ENCODE measurements at regions not wholly inside any gene's neighbourhood (a gene's known extent, or its start where the extent isn't known, plus 50 kb on each side); places are given as distances from the start of the nearest gene placed in this dataset.
"Not testable (repeated sequence)": the region's sequence is repeated elsewhere in the genome, so short reads cannot be mapped to it uniquely, and the experiment has no call there.

DNA sequence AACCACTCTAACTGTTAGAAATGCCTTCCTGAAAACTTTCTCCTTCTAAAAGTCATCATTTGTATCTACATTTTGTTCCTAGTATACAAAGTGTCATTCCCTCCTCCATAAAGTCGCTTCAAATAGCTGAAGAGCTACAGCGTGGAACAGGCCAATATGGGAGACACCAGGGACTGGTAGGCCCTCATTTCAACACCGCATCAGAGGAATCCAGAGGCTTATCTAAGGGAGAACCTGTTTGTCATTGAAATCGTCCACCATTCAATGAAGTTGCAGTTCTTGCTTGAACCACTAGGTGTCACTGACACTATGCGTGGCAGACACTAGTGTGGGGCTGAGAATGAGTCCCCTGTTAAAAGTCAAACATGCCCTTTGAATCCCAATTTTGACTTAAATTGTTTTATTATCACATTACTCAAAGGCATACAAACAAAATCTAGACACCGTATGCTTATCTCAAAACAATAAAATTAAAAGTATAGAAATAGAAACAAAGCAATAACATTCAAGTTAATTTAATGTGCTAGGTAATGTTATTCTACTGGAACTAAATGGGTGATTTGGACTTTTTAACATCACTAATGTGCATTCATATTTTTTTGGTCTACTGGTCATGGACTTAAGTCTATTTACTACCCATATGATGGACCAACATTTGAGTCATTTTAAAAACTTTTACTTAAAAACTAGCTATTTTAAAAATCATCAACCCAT, 182.3 kb downstream of the FCRL5 start:
- H3K27me3 Mint-ChIP-seq (ENCODE audit: low read depth) = peaks cover 16% of the 10 kb centered on the region
- no peak overlapping the region for H3K4me3 Mint-ChIP-seq
- no peaks in the 10 kb centered on the region for H3K36me3 Mint-ChIP-seq (ENCODE audit: low read depth)
- no peaks in the 10 kb centered on the region for H3K4me1 Mint-ChIP-seq (ENCODE audit: low read depth)
- H3K9me3 Mint-ChIP-seq = no peaks in the 10 kb centered on the region
- H3K27ac Mint-ChIP-seq = no peak overlapping the region

DNA sequence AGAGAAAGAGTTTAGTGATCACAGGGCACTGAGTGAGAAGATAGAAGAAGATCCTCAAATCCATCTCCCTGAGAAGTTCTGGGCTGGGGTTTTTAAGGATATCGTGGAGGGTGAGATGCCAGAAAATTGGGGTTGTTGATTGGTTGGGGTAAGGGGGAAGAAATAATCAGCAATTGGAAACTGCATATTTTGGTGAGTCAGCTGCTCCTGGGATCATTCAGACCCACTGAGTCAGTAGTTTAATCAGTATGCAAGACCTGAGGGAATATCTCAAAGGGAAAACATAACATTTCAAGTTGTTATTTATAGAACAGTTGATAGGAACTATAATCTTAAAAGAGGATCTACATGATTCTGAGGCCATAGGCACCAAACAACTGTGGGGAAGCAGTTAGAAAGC, 183.4 kb downstream of the FCRL5 start:
- not testable (repeated sequence) for H3K9me3 Mint-ChIP-seq; H3K36me3 Mint-ChIP-seq (ENCODE audit: low read depth); H3K4me1 Mint-ChIP-seq (ENCODE audit: low read depth)

DNA sequence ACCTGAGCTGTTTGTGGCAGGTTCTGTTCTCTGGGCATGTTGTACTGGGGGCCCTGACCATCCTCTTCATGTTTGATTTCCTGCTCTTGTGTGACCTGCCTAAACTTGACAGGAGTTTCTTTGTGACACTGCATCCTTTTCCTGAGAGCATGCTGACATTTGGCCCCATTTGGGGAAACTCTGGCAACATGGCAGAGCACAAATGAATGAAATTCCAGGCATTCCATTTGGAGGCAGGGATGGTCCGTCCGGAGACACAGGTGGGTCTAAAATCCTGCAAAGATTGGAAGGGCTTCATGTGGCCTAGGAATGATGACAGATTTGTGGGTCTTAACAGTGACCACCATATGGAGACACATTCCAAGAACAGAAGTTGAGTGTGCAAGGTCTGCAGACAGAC, 184.0 kb downstream of the FCRL5 start:
- no peak overlapping the region for H3K27ac Mint-ChIP-seq
- H3K4me1 Mint-ChIP-seq (ENCODE audit: low read depth) = no peaks in the 10 kb centered on the region
- H3K36me3 Mint-ChIP-seq (ENCODE audit: low read depth) = no peaks in the 10 kb centered on the region
- no peaks in the 10 kb centered on the region for H3K9me3 Mint-ChIP-seq
- peaks cover 16% of the 10 kb centered on the region for H3K27me3 Mint-ChIP-seq (ENCODE audit: low read depth)
- no peak overlapping the region for H3K4me3 Mint-ChIP-seq

More for the DNA sequence above, 183.4 kb downstream of the FCRL5 start:
- H3K27me3 Mint-ChIP-seq (ENCODE audit: low read depth) = peaks cover 16% of the 10 kb centered on the region
- not testable (repeated sequence) for H3K4me3 Mint-ChIP-seq, H3K27ac Mint-ChIP-seq

DNA sequence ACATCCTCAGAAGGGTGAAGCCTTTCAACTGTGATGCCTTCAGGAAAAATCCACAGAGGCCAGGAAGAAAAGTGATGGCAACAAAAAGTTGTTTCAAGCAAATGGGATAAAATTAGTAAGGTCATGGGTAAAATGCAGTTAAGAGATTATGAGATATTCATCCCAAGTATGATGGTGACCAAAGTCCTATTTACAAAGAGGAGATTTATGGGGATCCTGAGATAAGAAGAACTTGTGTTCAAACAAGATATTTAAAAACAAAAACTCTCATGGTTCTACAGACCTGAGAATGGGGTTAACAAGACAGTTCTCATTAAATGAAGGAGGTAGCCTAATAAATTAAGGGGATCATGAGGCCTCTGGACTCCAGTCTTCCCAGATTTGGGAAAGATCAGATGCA, 184.4 kb downstream of the FCRL5 start:
- peaks cover 16% of the 10 kb centered on the region for H3K27me3 Mint-ChIP-seq (ENCODE audit: low read depth)
- no peaks in the 10 kb centered on the region for H3K36me3 Mint-ChIP-seq (ENCODE audit: low read depth)
- H3K9me3 Mint-ChIP-seq = no peaks in the 10 kb centered on the region
- H3K4me3 Mint-ChIP-seq = no peak overlapping the region
- H3K27ac Mint-ChIP-seq = no peak overlapping the region
- H3K4me1 Mint-ChIP-seq (ENCODE audit: low read depth) = no peaks in the 10 kb centered on the region

DNA sequence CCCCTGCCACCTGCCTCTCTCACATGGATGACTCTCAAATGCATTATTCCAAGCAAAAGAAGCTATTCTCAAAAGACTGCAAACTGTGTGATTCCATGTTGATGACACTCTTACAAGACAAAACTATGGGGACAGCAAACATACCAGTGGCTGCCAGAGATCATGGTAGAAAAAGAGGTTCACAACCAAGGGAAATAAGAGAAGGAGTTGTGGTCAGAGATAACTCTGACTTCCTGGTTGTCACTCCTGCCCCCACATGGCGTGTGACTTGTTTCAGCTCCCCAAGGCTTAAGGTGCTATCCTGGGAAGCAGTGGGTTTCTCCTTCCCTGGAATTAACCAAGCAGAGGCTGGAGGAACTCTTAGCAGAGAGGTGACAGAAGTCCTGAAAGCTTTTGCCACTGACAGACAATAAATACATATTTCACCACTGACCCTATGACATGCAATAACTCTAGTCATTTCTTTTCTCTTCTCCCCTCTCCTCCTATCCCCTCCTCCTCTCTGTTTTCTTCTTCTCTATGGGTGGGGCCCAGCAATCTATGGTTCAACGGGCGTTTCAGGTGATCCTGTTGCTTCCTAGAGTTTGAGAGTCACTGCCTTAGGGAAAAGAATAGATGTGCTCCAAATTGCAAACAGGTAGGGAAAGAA, 185.1 kb downstream of the FCRL5 start:
- Mint-ChIP-seq H3K27ac (no peak overlapping the region), H3K4me3 (no peak overlapping the region), H3K27me3 (ENCODE audit: low read depth) (peaks cover 16% of the 10 kb centered on the region), H3K4me1 (ENCODE audit: low read depth) (no peaks in the 10 kb centered on the region), H3K36me3 (ENCODE audit: low read depth) (no peaks in the 10 kb centered on the region), H3K9me3 (no peaks in the 10 kb centered on the region)

DNA sequence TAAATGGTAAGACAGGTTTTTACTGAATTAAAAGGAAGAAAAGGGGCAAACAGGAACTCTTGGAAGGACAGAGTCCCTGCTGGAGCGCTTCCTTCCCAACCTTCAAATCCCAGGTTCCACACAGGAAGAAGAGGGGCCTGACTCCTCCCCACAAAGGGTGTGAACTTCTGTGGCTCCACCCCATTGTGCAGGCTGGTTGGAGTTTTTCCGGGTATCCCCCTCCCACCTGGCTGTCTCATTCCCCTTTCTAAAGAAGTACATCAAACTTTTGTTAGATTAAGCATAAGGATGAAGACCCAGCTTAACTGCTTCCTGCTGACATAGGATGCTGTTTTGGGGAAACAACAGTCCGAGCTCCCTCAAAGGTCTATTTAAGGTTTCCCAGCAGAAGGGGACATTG, 187.7 kb downstream of the FCRL5 start:
- H3K4me1 Mint-ChIP-seq (ENCODE audit: low read depth) = no peaks in the 10 kb centered on the region
- H3K36me3 Mint-ChIP-seq (ENCODE audit: low read depth) = no peaks in the 10 kb centered on the region
- peaks cover 10% of the 10 kb centered on the region for H3K27me3 Mint-ChIP-seq (ENCODE audit: low read depth)
- no peak overlapping the region for H3K27ac Mint-ChIP-seq
- H3K9me3 Mint-ChIP-seq = no peaks in the 10 kb centered on the region
- no peak overlapping the region for H3K4me3 Mint-ChIP-seq

DNA sequence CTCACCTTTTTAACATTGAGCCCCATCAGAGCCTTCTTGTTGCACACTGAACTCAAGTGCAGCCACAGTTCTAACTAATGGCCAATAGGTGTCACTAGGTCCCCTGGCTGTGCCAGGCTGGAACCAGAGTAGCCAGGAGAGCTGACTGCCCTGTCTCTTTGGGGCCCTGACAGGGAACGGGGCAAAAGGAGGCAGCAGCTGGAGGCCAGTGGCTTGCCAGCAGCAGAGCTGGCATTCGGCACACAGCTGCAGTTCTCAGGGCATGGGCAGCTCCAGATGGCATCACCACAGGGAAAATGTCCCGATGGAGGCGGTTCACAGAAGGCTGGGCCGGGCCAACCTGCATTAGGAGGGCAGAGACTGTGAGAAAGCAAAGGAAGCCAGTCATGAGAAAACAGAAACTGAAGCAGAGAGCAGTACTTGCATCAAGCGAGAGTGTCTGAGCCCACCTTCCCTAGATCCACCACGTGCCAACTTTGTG, 188.6 kb downstream of the FCRL5 start:
- no peaks in the 10 kb centered on the region for H3K4me1 Mint-ChIP-seq (ENCODE audit: low read depth)
- H3K9me3 Mint-ChIP-seq = no peaks in the 10 kb centered on the region
- no peaks in the 10 kb centered on the region for H3K36me3 Mint-ChIP-seq (ENCODE audit: low read depth)
- no peak overlapping the region for H3K27ac Mint-ChIP-seq
- H3K27me3 Mint-ChIP-seq (ENCODE audit: low read depth) = peaks cover 9% of the 10 kb centered on the region
- H3K4me3 Mint-ChIP-seq = no peak overlapping the region

DNA sequence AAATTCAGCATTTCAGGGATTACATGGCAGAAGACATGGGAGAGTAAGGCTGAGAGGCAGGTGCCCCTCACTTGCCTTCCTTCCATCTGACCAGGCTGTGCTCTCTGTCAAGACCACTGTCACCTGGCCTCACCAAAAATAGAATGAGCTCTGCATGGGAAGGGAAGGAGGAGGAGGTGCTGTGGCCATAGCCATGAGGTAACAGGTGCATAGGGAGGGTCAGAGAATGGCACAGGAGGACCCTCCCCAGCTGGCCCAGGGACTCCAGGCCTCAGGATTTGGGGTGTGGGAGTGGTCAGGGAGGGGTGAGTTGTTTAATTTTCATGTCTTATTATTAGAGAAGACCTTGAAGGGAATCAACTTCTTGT, 192.3 kb downstream of the FCRL5 start:
- Mint-ChIP-seq H3K27ac (no peak overlapping the region), H3K36me3 (ENCODE audit: low read depth) (no peaks in the 10 kb centered on the region), H3K27me3 (ENCODE audit: low read depth) (peaks cover 8% of the 10 kb centered on the region), H3K4me1 (ENCODE audit: low read depth) (no peaks in the 10 kb centered on the region), H3K9me3 (no peaks in the 10 kb centered on the region), H3K4me3 (no peak overlapping the region)

DNA sequence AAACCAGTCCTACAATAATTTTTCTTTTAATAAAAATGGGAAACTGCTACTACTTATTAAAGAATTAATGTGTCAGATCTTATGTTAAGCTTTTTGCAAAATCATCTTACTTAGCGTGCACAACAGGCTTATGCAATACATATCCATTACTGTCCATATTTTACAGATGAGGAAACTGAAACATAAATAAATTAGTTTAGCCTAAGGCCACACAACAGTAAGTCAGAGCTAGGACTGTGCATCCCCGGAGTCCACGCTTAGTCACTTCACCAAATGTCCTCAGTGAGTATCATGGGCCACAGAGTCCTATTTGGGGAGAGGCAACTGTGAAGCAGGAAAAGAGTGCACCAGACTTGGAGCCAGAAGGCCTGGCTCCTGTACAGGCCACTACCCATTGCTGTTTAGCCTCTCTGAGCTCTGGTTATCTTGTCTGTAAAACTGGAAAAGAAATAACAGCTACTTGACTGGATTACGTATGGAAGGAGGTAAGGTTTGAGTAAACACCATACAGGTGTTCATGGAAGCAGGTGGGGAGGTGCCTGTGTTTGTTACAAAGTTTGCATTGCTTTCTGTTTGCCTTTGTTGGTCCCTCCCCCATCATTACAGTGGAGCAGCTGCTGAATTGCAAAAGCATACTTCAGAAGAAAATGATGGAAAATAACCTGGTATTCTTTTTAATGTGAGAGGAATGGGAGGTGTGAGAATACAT, 192.8 kb downstream of the FCRL5 start:
- Mint-ChIP-seq H3K4me3 (no peak overlapping the region), H3K9me3 (no peaks in the 10 kb centered on the region), H3K4me1 (ENCODE audit: low read depth) (no peaks in the 10 kb centered on the region), H3K27ac (no peak overlapping the region), H3K36me3 (ENCODE audit: low read depth) (no peaks in the 10 kb centered on the region), H3K27me3 (ENCODE audit: low read depth) (peaks cover 8% of the 10 kb centered on the region)

DNA sequence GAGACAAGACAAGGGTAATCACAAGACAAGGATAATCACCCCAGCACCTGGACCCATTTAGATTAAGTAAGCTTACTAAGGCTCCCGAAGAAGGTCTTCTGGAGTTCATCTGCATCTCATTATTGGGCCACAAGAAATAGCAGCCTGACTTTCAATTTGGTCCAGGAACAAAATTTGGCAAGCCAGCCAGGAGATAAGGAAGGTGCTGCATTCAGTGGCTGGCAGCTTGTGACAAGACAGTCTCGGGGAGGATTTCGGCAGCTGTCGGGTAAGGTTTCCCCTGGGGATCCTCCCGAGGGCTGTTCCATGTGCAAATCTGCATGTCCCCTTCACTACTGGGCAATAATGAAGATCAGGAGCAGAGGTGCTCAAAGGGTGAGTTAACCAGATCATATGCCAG, 195.2 kb downstream of the FCRL5 start:
- Mint-ChIP-seq H3K4me3 (no peak overlapping the region), H3K4me1 (ENCODE audit: low read depth) (no peaks in the 10 kb centered on the region), H3K27ac (no peak overlapping the region), H3K36me3 (ENCODE audit: low read depth) (no peaks in the 10 kb centered on the region), H3K27me3 (ENCODE audit: low read depth) (peaks cover 8% of the 10 kb centered on the region), H3K9me3 (no peaks in the 10 kb centered on the region)

DNA sequence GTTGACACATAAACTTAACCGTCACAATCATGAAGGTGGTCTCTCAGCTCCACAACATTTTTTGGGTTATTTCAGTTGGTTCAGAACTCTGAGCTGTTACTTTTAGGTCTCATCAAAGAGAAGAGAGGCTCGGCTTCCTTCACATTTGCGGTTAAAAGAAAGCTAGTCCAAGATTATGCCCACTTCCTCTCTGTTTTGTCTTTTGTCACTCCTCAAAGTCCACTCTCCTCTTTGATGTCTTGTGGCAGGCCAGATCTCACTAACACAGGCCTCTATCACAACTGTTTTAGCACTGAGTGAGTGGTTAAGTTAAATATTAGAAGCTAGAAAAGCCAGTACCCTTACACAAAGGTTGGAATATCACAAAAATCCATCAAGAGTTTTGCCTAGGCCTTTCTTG, 195.7 kb downstream of the FCRL5 start:
- no peaks in the 10 kb centered on the region for H3K36me3 Mint-ChIP-seq (ENCODE audit: low read depth)
- H3K4me3 Mint-ChIP-seq = no peak overlapping the region
- H3K27me3 Mint-ChIP-seq (ENCODE audit: low read depth) = peaks cover 8% of the 10 kb centered on the region
- no peak overlapping the region for H3K27ac Mint-ChIP-seq
- no peaks in the 10 kb centered on the region for H3K4me1 Mint-ChIP-seq (ENCODE audit: low read depth)
- H3K9me3 Mint-ChIP-seq = no peaks in the 10 kb centered on the region

DNA sequence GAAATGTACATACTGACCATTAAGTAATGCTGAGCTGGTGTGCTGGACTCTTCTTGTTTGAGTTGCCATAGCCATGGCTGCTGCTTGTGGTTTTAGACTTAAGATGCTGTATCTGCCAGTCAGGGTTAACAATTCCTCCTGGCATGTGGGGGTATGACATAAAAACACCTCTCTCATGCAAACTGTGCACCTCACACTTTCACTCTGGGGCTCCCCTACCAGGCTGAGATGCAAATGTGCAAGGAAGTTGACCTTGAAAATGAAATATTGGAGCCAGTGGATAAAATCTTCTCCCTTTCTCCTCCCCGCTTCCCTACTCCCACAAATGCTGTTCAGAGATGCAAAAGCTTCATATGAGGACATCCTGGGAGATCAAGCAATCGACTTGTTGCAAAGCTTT, 198.8 kb downstream of the FCRL5 start:
- no peak overlapping the region for H3K4me3 Mint-ChIP-seq
- H3K36me3 Mint-ChIP-seq (ENCODE audit: low read depth) = no peaks in the 10 kb centered on the region
- H3K27ac Mint-ChIP-seq = no peak overlapping the region
- H3K4me1 Mint-ChIP-seq (ENCODE audit: low read depth) = no peaks in the 10 kb centered on the region
- H3K9me3 Mint-ChIP-seq = no peaks in the 10 kb centered on the region
- H3K27me3 Mint-ChIP-seq (ENCODE audit: low read depth) = peaks cover 5% of the 10 kb centered on the region

DNA sequence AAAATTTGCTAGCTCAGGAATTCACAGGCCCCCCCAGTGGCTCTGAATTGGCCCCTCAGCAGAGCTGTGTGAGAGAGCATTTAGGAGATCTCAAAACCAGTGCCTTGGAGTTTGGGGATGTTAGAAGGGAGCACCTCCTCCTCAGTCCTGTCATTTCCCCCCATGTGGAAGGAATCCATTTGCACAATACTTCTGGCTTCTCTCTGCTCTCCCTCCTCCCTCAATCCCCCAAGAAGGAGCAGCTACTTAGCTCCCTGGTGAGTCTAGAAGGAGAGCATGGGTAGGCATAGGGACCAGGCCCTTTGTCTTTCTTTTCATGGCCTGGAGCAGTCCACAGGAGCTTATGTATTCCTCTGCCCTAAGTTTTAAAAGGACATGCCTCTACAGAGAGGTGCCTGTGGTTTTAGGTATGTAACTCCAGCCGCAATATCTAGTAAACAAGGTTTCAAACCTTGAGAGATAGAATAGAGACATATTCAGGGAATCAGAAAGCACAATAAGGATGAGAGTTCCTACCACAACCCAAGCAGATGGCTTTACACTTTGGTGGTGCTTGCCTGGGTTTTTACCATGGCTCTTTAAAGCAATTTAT, 199.4 kb downstream of the FCRL5 start:
- H3K4me1 Mint-ChIP-seq (ENCODE audit: low read depth) = no peaks in the 10 kb centered on the region
- H3K4me3 Mint-ChIP-seq = no peak overlapping the region
- no peaks in the 10 kb centered on the region for H3K36me3 Mint-ChIP-seq (ENCODE audit: low read depth)
- H3K9me3 Mint-ChIP-seq = no peaks in the 10 kb centered on the region
- H3K27me3 Mint-ChIP-seq (ENCODE audit: low read depth) = peaks cover 5% of the 10 kb centered on the region
- H3K27ac Mint-ChIP-seq = no peak overlapping the region

DNA sequence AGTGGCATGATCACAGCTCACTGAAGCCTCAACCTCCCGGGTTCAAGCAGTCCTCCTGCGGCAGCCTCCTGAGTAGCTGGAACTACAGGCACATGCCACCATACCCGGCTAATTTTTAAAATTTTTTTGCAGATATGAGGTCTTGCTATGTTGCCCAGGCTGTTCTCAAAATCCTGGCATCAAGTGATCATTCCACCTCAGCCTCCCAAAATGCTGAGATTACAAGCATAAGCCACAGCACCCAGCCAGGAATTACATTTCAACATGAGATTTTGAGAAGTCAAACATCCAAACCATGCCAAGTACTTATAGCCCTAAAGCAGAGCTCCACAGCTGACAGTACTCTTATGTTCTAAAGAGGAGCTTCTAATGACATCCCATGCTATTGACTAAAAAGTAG, 200.1 kb downstream of the FCRL5 start:
- H3K36me3 Mint-ChIP-seq (ENCODE audit: low read depth) = no peaks in the 10 kb centered on the region
- no peak overlapping the region for H3K27ac Mint-ChIP-seq
- H3K27me3 Mint-ChIP-seq (ENCODE audit: low read depth) = peaks cover 5% of the 10 kb centered on the region
- no peaks in the 10 kb centered on the region for H3K9me3 Mint-ChIP-seq
- H3K4me1 Mint-ChIP-seq (ENCODE audit: low read depth) = no peaks in the 10 kb centered on the region
- H3K4me3 Mint-ChIP-seq = no peak overlapping the region

DNA sequence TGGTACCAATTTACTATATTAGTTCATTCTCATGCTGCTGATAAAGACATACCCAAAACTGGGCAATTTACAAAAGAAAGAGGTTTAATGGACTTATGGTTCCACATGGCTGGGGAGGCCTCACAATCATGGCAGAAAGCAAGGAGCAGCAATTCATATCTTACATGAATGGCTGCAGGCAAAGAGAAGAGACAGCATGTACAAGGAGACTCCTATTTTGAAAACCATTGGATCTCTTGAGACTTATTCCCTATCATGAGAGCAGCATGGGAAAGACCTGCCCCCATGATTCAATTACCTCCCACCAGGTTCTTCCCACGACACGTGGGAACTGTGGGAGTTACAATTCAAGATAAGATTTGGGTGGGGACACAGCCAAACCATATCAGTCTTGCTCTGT, 200.5 kb downstream of the FCRL5 start:
- not testable (repeated sequence) for H3K9me3 Mint-ChIP-seq; H3K27me3 Mint-ChIP-seq (ENCODE audit: low read depth); H3K4me1 Mint-ChIP-seq (ENCODE audit: low read depth); H3K4me3 Mint-ChIP-seq; H3K27ac Mint-ChIP-seq; H3K36me3 Mint-ChIP-seq (ENCODE audit: low read depth)
